GM18873 (cell line): ENCODE measurements at regions not wholly inside any gene's neighbourhood (a gene's known extent, or its start where the extent isn't known, plus 50 kb on each side); places are given as distances from the start of the nearest gene placed in this dataset.
A peak's percentile ranks its signal among the peaks of the same experiment; 100 is the strongest.
"Not testable (repeated sequence)": the region's sequence is repeated elsewhere in the genome, so short reads cannot be mapped to it uniquely, and the experiment has no call there.

ENCODE experiments used
- ATAC-seq: cut with Tn5 transposase; IDR thresholded peaks from one replicate; pipeline ENCODE4 v1.9.1; 2021; ENCODE audit warnings: mild to moderate bottlenecking, moderate library complexity, moderate number of reproducible peaks; ENCODE audit not compliant: unreplicated experiment, low FRiP score

DNA sequence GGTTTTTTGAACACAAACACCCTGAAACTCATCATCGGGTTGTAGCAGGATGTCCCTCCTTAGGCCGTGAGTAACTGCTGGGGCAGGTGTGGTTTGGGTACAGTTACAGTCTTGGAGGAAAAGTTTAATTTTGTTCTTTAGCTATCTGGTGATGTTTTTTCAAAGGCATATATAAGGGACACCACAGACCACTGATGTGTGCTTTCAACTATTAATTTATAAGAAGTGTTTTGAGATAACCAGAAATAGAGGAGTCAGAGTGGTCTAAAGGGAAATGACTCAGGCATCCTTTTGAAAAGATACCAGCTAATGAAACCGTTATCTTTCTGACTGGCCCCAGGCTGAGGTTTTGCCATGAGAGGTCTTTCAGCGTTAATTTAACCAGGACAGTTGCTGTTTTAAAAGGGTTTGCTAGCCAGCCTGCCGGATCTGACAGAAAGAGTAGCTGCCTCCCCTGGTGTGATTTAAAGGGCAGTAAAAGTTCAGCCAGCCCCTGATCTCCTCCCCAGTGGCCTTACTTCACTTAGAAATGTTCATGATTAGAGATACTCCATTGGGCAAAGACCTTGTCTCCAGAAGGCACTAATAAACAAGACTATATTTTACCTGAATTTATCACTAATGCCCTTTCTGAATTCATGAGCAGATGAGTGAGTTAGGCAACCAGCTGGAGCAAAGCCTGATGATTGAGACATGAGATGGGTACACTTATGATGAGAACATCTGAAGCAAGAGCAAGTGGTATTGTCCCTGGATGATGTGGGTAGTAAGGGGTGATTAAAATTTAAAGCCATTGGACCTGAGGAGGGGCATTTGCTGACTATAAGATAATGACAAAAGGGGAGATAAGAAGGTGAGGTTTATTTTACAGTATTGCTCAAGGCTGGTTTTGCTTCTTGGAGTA is 482.5 kb upstream of the TBL1XR1 start:
- ATAC-seq: peak; percentile 74

DNA sequence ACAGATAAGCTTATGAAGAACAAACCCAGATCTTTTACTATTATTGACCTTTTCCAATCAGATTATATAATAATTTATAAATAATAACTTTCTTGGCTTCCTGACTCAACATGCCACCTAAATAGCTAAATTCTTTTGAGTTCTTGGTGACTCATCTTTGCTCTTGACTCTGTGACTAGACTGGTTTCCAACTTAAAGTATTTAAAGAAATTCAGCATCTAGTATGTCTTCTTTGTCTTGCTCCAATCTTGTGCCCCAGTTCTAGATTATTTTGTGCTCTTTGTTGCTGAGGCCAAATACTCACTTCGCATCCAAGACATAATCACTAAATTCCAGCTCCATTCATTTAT is 483.2 kb upstream of the TBL1XR1 start:
- ATAC-seq: no peak

DNA sequence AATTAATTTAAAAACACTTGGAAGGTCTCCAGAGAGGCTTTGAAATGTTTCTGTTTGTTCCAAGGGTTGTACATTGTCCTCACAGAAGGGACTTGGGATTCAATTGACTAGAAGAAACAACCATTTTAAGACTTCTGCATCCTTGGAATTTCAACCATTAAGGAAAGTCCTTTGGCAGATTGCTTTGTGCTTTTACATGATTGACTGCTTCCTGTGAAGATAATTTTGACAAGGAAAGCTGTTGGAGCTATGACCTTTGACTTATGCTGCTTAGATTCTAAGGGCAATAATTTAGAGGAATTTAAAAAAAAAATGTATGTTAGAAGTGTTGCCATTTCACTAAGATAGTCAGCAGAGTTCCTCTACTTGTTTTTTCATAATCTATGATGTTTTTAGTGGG is 483.9 kb upstream of the TBL1XR1 start:
- ATAC-seq: no peak

DNA sequence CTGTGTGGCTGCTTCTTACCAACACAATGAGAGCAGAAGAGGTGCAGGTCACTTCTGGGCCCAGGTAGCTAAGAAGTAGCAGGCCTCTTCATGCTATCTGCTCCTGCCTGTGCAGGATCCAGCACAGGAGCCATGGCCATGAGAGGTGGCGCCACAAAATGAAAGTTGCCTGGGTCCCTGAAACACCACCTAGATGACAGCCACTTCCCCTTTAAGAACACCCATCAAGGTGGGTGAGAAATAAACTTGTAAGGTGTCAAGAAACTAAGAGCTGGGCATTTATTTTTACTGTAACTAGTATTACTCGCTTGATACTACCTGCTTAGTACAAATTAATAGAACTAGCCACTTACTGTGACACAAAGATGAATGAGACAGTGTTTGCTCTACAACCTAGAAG is 484.6 kb upstream of the TBL1XR1 start:
- no peak for ATAC-seq

DNA sequence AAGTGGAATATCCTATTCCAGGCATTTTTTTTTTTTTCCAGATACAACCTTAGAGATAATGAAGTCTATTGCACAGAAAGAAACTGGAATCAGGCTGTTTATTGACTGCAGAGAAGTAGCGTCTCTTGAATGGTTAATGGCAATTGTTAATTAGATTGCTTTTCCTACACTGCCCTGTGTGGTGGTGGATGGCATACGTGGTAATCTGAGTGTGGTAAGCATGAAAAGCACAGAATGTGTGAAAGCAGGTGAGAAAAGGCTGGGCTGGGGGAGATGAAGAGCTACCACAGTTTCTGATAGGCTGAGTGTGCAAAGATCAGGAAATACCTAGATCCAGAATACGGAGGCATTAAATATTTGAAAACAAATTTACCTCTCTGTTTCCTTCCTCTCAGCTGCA is 486.3 kb upstream of the TBL1XR1 start:
- ATAC-seq: no peak

DNA sequence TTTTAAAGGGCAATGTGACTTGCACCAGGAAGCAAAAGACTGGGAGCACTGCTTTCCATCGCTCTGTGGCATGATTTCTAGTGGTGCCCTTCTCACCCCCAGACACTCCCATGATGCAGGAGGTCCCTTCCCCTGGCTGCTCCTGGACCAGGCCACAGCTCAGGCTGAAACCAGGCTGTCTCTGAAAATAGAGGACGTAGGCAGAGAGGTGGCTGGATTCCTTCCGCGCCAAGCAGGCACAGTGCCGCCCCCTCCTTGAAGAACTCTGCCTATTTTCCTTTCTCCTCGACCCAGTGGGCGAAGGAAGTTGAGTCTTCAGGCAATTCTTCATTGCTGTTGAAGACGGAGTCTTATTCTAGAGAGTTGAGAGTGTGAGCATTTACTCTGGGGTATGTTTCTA is 489.4 kb upstream of the TBL1XR1 start:
- no peak for ATAC-seq

DNA sequence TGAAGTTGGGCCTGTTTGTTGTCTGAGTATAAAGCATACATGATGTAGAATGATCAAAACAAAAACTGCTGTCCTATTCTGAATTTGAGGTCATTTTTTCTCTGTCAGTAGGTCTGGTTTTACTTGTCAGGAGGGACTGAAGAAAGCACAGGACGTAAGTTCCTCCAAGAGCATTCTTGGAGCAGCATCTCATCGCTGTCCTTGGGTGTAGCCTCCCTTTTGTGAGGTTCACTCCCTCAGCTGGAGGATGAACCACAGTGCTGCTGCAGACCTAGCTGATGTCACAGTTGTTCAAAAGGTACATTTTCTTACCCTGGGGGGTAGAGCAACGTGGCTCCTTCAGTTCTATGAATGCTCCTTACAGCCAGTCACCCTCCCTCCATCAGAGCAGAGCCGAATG is 490.0 kb upstream of the TBL1XR1 start:
- no peak for ATAC-seq

DNA sequence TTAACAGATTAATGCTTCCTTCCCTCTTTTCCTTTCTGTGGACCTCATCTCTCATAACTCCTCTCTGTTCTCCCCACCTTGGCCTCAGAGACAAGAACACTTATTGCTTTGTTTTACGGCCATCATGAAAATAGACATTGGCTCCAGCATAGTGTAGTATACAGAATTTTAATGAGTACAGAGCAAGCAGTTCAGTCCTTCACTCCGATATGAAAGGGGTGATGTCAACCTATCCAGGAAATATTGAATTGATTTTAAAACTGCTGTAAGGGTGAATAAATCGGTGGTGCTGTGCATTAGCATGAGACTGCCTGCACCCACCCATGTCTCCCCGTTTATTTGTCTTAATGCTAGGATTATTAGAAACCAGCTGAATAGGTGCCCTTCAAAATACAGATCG is 490.9 kb upstream of the TBL1XR1 start:
- ATAC-seq: no peak

DNA sequence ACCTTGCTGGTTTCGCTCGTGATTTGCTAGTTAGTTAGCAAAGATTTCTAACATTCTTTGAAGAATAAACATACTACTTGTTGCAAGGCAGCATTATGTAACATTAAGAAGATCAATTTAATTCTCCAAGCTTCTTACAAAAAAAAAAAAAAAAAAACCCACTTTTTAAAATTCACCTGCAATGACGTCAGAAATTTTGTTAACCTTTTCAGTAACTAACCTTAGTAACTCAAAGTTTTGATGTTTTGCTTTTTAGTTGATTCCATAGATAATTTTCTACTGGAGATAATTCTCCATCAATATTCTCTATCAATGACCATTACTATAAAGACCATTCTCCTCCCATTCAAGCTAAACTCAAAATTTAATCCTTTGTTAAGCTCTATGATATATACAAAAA is 491.8 kb upstream of the TBL1XR1 start:
- ATAC-seq: no peak

DNA sequence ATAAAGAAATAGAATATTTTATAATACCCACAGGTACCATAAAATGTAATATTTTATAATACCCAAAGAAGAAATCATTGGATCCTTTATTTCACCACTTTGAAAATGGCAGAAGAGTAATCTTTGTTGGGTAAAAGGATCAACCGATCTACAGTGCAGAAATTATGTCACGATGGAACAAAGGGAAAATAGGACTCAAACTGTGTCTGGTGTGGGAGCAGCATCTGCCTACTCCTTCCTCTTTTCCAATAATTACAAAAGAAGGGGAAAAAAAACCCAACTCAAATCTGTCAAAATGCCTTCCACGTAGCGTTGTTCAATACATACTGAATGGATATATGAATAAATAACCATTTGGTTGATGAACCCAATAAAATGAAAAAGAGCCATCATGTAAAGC is 492.6 kb upstream of the TBL1XR1 start:
- ATAC-seq: no peak

DNA sequence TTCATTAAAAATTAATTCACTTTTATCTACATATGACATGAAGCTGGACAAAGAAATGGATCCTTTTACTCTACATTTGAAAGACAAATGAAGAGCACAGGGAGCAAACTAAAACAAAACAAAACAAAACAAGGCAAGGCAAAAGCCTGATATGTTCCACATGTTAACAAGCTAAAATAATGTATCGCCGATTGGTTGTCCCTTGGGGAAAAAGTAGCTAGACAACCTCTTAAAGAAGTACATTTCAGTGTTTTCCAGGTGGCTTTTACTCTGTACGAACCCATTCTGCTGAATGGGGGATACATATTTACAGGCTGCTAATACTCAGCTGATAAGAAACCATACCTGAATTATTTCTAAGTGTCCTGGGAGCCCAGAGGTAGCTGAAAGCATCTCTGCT is 493.0 kb upstream of the TBL1XR1 start:
- ATAC-seq: no peak

DNA sequence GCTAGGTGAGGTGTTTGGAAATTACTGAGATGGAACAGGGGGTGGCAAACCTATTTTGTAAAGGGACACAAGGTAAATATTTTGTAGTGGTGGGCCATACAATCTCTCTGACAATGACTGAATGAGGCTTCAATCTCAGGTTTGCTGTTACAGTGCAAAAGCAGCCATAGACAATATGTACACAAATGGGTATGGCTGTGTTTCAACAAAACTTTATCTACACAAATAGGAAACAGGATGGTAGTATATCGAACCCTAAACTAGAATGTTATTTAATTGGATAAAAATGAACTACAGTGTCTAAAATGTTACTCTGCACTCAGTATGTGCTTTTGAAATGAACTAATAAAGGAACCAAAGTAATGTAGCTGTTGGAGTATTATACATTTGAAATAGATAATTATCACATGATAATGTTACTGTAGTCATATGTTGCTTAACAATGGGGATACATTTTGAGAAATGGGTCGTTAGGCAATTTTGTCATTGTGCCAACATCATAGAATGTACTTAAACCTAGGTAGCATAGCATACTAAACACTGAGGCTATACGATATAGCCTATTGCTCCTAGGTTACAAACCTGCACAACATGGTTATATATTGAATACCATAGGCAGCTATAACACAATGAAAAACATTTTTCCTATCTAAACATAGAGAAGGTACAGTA is 495.2 kb upstream of the TBL1XR1 start:
- no peak for ATAC-seq

DNA sequence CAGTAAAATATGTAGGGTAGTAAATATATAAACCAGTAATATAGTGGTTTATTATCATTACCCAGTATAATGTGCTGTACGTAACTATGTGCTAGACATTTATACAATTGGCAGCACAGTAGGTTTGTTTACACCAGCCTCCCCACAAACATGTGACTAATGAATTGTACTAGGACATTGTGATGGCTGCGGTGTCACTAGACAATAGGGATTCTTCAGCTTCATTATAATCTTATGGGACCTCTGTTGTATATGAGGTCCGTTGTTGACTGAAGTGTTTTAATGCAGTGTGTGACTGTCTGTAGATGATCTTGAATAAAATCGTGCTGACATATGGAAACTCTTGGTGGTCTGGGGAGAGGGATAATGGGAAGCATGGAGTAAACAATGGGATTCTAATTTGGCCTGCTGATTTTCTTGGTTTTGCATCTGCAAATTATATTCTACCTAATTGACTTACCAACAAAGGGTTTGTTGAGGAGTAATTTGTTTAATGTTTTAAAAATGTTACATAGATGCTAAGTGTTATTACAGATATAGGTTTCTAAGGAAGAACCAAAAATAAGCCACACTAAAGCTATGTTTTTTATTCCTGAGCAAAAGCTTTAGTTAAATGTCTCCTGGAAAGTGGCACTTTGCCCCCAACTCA is 496.5 kb upstream of the TBL1XR1 start:
- ATAC-seq: no peak

DNA sequence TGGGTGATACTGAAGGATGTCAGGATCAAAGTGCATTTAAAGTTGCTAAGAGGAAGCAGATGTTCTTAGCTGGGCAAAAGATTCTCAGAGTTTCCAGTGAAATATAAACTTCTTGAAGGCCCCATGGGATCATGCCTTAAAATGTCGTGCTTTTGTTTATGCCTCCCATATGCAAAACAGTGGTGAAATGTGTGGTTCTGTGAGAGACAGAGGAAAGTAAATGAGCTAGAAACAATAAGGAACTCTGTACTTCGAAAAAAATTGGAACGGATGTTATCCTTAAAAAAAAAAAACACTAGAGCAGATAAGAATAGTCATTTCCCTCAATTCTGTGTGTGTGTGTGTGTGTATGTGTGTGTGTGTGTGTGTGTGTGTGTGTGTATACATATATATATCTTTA is 497.0 kb upstream of the TBL1XR1 start:
- no peak for ATAC-seq

DNA sequence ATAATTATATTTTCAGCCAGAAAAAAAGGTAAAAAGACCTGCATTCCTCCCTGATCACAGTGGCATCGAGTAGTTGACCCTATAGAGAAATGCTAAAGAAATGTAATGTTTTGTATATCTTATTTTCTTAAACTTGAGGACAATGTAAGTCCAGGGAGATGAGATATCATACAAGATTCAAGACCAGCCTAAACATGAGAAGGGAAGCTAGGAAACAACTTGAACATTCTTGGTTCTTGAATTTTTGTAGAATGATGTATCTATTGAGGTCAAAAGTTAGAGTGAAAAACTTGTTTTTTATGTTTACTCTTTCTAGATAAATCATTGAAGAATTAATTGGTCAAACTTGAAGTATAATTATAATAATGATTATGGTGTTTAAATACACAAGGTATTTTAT is 497.7 kb upstream of the TBL1XR1 start:
- no peak for ATAC-seq

DNA sequence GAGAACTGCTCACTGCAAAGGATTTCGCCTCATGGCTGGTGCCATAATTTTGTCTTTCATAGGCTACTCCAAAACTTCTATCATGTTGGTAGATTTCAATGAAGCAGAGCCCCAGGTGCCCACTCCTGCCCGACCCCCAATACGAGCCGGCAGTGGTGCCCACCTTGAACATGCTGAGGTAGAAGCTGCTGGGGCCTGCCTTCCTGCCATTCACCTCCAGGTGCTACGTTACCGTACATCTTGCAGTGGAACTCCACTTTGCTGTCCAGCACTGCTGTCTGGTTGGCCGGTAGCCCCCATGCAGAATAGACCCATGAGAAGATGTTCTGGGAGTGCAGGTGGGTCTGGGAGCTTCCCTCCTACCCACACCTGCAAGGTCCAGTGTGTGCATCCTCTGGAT is 502.8 kb upstream of the TBL1XR1 start:
- ATAC-seq: no peak

DNA sequence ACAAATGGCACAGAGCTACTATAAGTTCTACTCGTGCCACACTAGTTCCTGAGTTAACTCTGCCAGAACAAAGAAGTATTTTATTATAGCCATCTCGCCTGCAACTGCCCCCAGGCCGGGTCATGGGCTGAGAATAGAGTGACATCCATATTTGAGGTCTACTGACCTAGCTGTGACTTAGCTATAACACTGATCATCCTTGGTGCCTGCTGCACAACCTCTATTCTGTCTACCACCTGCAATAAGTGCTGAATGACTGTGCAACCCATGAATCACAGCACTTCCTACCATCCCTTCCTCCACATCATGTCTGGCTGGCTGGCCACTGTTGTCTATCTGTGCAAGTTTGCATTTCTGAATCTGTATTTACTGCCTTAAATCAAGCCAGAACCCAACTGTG is 506.5 kb upstream of the TBL1XR1 start:
- ATAC-seq: no peak

DNA sequence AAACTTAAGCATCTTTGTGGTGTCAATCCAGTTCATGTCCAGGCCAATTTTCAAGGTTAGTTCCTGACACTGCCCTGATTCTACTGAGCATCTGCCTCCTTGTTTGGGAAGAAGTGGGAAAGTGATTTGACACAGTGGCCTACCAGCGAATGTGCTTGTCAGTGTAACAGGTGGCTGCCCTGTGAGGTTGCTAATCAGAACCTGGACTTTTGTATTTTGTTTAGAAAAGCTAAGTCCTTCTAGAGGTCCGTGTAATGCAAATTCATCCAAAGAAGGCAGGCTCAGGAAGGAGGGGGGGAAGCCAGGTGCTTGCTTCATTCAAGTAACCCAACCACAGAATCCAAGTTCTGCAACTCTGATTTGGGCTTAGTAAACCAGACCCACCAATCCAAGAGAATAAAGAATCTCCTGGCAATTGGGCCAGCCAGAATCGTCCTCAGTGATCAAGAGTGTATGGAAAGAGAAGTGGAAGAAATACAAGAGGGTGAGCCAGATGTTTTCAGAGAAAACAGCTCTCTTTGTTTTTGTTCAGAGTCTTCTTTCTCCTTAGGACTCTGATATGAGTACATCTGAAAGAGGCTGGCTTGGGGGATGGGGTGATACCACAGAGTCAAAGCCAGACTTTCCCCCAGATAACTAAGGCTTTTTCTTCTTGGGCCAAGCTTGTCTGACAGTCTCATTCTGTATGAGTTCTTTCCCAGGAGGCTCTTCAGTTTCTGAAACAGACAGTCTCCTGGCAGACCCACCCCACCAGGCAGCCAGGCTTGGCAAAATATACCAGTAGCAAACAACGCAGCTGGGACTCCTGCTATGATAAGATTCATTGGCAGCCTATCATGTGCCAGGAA is 508.9 kb upstream of the TBL1XR1 start:
- no peak for ATAC-seq

DNA sequence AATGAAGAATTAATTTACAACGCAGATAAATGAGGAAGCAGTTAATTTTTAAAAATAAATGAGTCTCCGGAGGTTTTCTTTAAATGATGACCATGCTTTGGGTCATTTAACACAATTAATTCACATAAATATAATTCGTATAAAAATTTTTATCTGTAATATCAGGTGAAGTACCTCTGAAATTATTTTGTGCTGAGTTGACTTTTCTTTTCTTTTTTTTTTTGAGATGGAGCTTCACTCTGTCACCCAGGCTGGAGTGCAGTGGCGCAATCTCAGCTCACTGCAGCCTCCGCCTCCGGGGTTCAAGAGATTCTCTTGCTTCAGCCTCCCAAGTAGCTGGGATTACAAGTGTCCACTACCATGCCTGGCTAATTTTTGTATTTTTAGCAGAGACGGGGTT is 512.2 kb upstream of the TBL1XR1 start:
- ATAC-seq: not testable (repeated sequence)

DNA sequence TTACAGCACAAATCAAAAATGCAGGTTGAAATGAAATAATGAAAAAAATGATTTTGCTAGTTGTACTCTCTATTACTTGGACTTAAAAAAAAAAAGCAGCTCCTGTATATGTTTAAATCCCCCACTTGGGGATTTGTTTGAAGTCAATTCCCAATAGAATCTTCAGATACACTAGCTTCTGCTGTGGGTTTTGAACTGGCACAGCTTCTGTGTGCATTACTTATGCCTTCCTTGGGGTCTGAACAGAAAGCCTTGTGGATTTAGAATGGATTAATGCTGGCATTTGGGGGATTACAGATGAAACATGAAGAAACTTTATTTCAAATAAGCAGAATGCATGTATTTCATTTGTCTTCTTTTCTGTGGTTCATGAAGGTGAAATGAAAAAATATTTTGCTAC is 513.2 kb upstream of the TBL1XR1 start:
- ATAC-seq: no peak

DNA sequence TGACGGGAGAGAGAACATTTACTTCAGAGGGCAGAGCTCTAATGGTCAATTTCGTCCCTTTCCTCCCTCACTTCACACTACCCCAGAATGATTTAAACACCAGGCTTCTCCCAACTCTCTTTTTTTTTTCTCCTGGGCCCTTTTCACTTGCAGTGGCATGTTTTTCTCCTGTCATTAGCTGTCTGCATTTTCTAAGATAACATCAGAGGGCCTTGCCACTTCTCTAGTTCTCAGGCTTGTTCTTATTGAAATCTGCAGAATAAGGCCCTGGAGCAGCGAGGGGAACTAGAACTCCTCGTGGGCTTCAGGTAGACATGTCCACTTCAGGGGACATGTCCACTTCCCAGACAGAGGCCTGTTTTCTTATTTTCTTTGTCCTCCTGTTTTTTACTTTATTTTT is 514.4 kb upstream of the TBL1XR1 start:
- no peak for ATAC-seq
